H1 (cell line): ENCODE measurements at regions not wholly inside any gene's neighbourhood (a gene's known extent, or its start where the extent isn't known, plus 50 kb on each side); places are given as distances from the start of the nearest gene placed in this dataset.

Experiments used
- BCL11A ChIP-seq, 2 experiments: IDR thresholded peaks; one replicate each; pipeline ENCODE4 v1.6.1; 2011; ENCODE audit warnings: low read depth in 2 of 2, low read length in 2 of 2, mild to moderate bottlenecking in 2 of 2
- CREB1 ChIP-seq: IDR thresholded peaks from 2 replicates; pipeline ENCODE4 v1.6.1; 2012; ENCODE audit warnings: inconsistent platforms
- POU5F1 ChIP-seq: IDR thresholded peaks from 2 replicates; pipeline ENCODE4 v1.6.1; 2011; ENCODE audit warnings: low read depth, mild to moderate bottlenecking, low read length, moderate library complexity
- TF ChIP-seq, protein P1 (sequence below): fragments of 300-600 bp; sonication (generic); IDR thresholded peaks from 2 replicates; pipeline ENCODE4 v1.7.1; 2012; ENCODE audit warnings: low read length, moderate library complexity, mild to moderate bottlenecking, inconsistent platforms; ENCODE audit not compliant: insufficient replicate concordance

DNA sequence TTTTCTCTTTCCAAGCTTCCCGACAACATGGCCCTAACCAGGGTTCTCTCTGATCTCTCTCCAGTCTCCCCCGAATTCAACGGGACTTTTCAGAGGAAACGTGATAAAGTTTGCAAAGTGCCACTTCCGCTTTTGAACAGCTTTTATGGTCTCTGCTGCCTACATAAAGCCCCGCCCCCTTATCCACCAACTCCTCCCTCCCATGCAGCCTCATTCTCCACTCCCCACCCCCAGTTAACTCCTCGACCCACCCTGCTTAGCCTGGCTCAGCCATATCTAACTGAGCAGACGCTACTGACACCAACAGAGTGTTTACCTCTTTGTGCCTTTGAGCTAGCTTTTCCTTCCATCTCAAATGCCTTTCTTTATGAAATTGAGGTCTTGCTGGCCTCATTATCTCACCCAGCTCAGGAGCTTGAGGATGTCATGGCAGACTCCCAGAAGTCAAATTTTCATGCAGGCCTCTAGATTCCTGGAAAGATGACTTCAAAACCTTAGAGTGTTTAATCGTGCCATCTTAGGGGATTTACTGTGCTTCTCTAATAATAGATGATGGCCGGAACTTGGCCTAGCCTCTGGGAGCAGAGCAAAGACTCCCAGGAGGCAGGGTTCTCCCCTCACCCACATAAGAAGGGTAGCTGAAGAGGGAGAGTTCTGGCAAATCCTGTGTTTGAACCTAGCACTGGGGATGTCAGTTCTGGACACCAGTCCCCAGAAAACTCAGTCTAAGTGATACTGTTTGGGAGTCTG, 606.0 kb downstream of the BCOR start (continued):
- TF ChIP-seq, protein P1, sequence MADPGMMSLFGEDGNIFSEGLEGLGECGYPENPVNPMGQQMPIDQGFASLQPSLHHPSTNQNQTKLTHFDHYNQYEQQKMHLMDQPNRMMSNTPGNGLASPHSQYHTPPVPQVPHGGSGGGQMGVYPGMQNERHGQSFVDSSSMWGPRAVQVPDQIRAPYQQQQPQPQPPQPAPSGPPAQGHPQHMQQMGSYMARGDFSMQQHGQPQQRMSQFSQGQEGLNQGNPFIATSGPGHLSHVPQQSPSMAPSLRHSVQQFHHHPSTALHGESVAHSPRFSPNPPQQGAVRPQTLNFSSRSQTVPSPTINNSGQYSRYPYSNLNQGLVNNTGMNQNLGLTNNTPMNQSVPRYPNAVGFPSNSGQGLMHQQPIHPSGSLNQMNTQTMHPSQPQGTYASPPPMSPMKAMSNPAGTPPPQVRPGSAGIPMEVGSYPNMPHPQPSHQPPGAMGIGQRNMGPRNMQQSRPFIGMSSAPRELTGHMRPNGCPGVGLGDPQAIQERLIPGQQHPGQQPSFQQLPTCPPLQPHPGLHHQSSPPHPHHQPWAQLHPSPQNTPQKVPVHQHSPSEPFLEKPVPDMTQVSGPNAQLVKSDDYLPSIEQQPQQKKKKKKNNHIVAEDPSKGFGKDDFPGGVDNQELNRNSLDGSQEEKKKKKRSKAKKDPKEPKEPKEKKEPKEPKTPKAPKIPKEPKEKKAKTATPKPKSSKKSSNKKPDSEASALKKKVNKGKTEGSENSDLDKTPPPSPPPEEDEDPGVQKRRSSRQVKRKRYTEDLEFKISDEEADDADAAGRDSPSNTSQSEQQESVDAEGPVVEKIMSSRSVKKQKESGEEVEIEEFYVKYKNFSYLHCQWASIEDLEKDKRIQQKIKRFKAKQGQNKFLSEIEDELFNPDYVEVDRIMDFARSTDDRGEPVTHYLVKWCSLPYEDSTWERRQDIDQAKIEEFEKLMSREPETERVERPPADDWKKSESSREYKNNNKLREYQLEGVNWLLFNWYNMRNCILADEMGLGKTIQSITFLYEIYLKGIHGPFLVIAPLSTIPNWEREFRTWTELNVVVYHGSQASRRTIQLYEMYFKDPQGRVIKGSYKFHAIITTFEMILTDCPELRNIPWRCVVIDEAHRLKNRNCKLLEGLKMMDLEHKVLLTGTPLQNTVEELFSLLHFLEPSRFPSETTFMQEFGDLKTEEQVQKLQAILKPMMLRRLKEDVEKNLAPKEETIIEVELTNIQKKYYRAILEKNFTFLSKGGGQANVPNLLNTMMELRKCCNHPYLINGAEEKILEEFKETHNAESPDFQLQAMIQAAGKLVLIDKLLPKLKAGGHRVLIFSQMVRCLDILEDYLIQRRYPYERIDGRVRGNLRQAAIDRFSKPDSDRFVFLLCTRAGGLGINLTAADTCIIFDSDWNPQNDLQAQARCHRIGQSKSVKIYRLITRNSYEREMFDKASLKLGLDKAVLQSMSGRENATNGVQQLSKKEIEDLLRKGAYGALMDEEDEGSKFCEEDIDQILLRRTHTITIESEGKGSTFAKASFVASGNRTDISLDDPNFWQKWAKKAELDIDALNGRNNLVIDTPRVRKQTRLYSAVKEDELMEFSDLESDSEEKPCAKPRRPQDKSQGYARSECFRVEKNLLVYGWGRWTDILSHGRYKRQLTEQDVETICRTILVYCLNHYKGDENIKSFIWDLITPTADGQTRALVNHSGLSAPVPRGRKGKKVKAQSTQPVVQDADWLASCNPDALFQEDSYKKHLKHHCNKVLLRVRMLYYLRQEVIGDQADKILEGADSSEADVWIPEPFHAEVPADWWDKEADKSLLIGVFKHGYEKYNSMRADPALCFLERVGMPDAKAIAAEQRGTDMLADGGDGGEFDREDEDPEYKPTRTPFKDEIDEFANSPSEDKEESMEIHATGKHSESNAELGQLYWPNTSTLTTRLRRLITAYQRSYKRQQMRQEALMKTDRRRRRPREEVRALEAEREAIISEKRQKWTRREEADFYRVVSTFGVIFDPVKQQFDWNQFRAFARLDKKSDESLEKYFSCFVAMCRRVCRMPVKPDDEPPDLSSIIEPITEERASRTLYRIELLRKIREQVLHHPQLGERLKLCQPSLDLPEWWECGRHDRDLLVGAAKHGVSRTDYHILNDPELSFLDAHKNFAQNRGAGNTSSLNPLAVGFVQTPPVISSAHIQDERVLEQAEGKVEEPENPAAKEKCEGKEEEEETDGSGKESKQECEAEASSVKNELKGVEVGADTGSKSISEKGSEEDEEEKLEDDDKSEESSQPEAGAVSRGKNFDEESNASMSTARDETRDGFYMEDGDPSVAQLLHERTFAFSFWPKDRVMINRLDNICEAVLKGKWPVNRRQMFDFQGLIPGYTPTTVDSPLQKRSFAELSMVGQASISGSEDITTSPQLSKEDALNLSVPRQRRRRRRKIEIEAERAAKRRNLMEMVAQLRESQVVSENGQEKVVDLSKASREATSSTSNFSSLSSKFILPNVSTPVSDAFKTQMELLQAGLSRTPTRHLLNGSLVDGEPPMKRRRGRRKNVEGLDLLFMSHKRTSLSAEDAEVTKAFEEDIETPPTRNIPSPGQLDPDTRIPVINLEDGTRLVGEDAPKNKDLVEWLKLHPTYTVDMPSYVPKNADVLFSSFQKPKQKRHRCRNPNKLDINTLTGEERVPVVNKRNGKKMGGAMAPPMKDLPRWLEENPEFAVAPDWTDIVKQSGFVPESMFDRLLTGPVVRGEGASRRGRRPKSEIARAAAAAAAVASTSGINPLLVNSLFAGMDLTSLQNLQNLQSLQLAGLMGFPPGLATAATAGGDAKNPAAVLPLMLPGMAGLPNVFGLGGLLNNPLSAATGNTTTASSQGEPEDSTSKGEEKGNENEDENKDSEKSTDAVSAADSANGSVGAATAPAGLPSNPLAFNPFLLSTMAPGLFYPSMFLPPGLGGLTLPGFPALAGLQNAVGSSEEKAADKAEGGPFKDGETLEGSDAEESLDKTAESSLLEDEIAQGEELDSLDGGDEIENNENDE = no peak
- TF ChIP-seq CREB1 (no peak), POU5F1 (no peak), BCL11A (IDR thresholded peaks at IDR 0.05; ENCODE audit: low read depth in 2 of 2, low read length in 2 of 2) (no peak)
